PC-3 (cell line): ENCODE measurements at regions not wholly inside any gene's neighbourhood (a gene's known extent, or its start where the extent isn't known, plus 50 kb on each side); places are given as distances from the start of the nearest gene placed in this dataset.

ENCODE experiments used
- ATAC-seq: fragments of 200-7000 bp; cut with Tn5 transposase; 2 replicates; pipeline ENCODE4 v1.9.1; 2020; ENCODE audit warnings: mild to moderate bottlenecking, moderate library complexity
- BruUV-seq: library from RNA; stranded (reverse); fragments of 400-500 nt; replicated peaks from 2 replicates; lab custom pipeline; 2021; lab: Mats Ljungman, UMichigan
- CTCF ChIA-PET: fragments of 300-600 bp; sonication (Branson Sonifier 250); formaldehyde crosslinking; loops from one replicate; lab custom pipeline; 2022; ENCODE audit warnings: antibody characterized with exemption; lab: Charles Lee
- POLR2A ChIA-PET: fragments of 300-600 bp; sonication (Branson Sonifier 250); formaldehyde crosslinking; loops from one replicate; lab custom pipeline; 2022; ENCODE audit warnings: antibody characterized with exemption; ENCODE audit not compliant: unreplicated experiment; lab: Charles Lee
- DNase-seq: peaks from one replicate; pipeline ENCODE4 v3.0.0-alpha.2; 2015
- H2AFZ ChIP-seq: fragments of 300-600 bp; sonication (generic); 2 replicates; pipeline ENCODE4 v1.6.0; 2016; ENCODE audit warnings: antibody characterized with exemption, low read length
- H3F3A ChIP-seq: fragments of 300-600 bp; sonication (generic); one replicate; pipeline ENCODE4 v1.6.0; 2017; ENCODE audit warnings: antibody characterized with exemption, low read length, control low read depth, mild to moderate bottlenecking; ENCODE audit not compliant: unreplicated experiment
- H3K27ac ChIP-seq: fragments of 300-600 bp; sonication (generic); 2 replicates; pipeline ENCODE4 v1.5.1; 2016; ENCODE audit warnings: mild to moderate bottlenecking, low read length
- H3K27me3 ChIP-seq: fragments of 300-600 bp; sonication (generic); 2 replicates; pipeline ENCODE4 v1.6.1; 2016; ENCODE audit warnings: low read length, mixed read lengths
- H3K36me3 ChIP-seq: fragments of 300-600 bp; sonication (generic); 2 replicates; pipeline ENCODE4 v1.6.1; 2016; ENCODE audit warnings: low read depth, mixed run types, low read length, mixed read lengths
- H3K4me1 ChIP-seq: fragments of 300-600 bp; sonication (generic); 2 replicates; pipeline ENCODE4 v1.5.1; 2016; ENCODE audit warnings: low read length; ENCODE audit not compliant: insufficient read depth
- H3K4me2 ChIP-seq: fragments of 300-600 bp; sonication (generic); 2 replicates; pipeline ENCODE4 v1.6.0; 2016; ENCODE audit warnings: low read length
- H3K4me3 ChIP-seq: fragments of 300-600 bp; sonication (generic); 2 replicates; pipeline ENCODE4 v1.5.1; 2016; ENCODE audit warnings: mild to moderate bottlenecking, low read length, mixed read lengths
- H3K79me2 ChIP-seq: fragments of 300-600 bp; sonication (generic); 2 replicates; pipeline ENCODE4 v1.6.1; 2017; ENCODE audit warnings: low read length, mixed read lengths
- H3K9ac ChIP-seq: fragments of 300-600 bp; sonication (generic); 2 replicates; pipeline ENCODE4 v1.6.0; 2016; ENCODE audit warnings: mild to moderate bottlenecking, low read length
- H3K9me2 ChIP-seq: fragments of 300-600 bp; sonication (generic); replicated peaks from 2 replicates; pipeline ENCODE4 v1.6.1; 2016; ENCODE audit warnings: mixed run types, low read length, mixed read lengths
- H3K9me3 ChIP-seq: fragments of 300-600 bp; sonication (generic); 2 replicates; pipeline ENCODE4 v1.6.1; 2016; ENCODE audit warnings: low read length, mixed read lengths
- H4K20me1 ChIP-seq: fragments of 300-600 bp; sonication (generic); 2 replicates; pipeline ENCODE4 v1.6.1; 2016; ENCODE audit warnings: low read length, mixed read lengths
- CTCF ChIP-seq: fragments of 300-600 bp; sonication (generic); conservative IDR thresholded peaks from 2 replicates; pipeline ENCODE4 v1.5.1; 2017; ENCODE audit warnings: antibody characterized with exemption, low read depth, mild to moderate bottlenecking, low read length
- EZH2 ChIP-seq: fragments of 300-600 bp; sonication (generic); IDR thresholded peaks from one replicate; pipeline ENCODE4 v1.6.1; 2017; ENCODE audit warnings: antibody characterized with exemption, mild to moderate bottlenecking, low read length; ENCODE audit not compliant: unreplicated experiment
- EZH2phosphoT487 ChIP-seq: fragments of 300-600 bp; sonication (generic); IDR thresholded peaks from 2 replicates; pipeline ENCODE4 v1.6.1; 2018; ENCODE audit warnings: mild to moderate bottlenecking, antibody characterized with exemption, low read length, borderline replicate concordance
- intact Hi-C: fragments of 100-400 bp; cut with micrococcal nuclease; formaldehyde crosslinking; loops from 2 replicates; pipeline ENCODE4 v1.9.0; 2023

DNA sequence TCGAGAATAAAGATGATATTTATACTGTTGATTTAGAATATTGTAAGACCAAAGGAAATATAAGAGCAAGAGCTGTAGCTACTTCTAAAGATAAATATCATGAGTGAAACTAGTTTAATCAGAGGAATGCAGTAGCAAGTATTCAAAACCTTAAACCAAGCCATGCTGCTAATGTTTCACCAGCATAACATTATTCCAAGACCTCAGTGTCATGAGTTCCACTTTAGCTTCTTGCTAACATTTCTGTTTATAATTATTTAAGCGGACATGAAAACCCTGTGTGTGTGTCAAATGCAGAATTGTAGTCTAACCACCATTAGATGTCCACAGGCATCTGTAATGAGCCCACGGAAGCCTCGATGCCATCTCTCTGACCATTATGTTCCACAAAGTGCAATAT lies 752.6 kb upstream of the MARCKS start:
- DNase-seq (no peak), ATAC-seq (no peak)
- Histone ChIP-seq H2AFZ (no peak overlapping the region), H3K79me2 (no peaks in the 10 kb centered on the region), H3F3A (no peaks in the 10 kb centered on the region), H3K27ac (no peak overlapping the region), H3K9me2 (no peaks in the 10 kb centered on the region), H3K4me2 (no peak overlapping the region), H3K4me3 (no peak overlapping the region), H4K20me1 (no peaks in the 10 kb centered on the region), H3K36me3 (no peaks in the 10 kb centered on the region), H3K9ac (no peak overlapping the region), H3K27me3 (no peaks in the 10 kb centered on the region), H3K9me3 (no peaks in the 10 kb centered on the region), H3K4me1 (peaks cover 12% of the 10 kb centered on the region; the same call in 1 of the 2 replicates)
- TF ChIP-seq CTCF (no peak), EZH2phosphoT487 (no peak), EZH2 (no peak)
- intact Hi-C loops, result no loop called here
- ChIA-PET POLR2A (no interaction called here), CTCF (interaction anchor here (0.5 kb wide), 1 partner anchor 35 kb away, joined by 6 read pairs; no protein-coding TSS in a partner anchor)
- BruUV-seq, result no TSS peak

DNA sequence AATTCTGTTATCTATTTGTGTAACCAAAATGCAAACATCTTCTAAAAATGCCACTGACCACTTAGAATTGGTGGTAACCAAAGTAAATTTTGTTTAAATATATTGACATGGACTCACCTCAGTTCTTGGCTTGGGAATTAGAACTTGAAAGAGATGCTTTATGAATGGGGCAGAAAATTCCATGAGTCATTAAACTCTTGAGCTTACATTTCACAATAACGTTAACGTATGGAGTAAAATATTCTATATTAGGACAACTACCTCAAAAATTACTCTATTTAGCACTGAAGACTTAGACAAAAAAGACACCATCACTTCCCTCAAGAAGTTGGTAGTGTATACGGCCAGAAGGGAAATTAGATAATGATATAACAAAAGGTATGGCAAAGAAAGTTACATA lies 752.2 kb upstream of the MARCKS start:
- intact Hi-C loops, result no loop called here
- TF ChIP-seq CTCF (no peak), EZH2 (no peak), EZH2phosphoT487 (no peak)
- Histone ChIP-seq H2AFZ (no peak overlapping the region), H3K9me3 (no peaks in the 10 kb centered on the region), H3K4me2 (no peak overlapping the region), H3K9ac (no peak overlapping the region), H3F3A (no peaks in the 10 kb centered on the region), H3K4me3 (no peak overlapping the region), H3K27ac (no peak overlapping the region), H3K36me3 (no peaks in the 10 kb centered on the region), H3K4me1 (peaks cover 12% of the 10 kb centered on the region; the same call in 1 of the 2 replicates), H4K20me1 (no peaks in the 10 kb centered on the region), H3K9me2 (no peaks in the 10 kb centered on the region), H3K27me3 (no peaks in the 10 kb centered on the region), H3K79me2 (no peaks in the 10 kb centered on the region)
- no peak for ATAC-seq
- DNase-seq, result no peak
- ChIA-PET POLR2A (no interaction called here), CTCF (no interaction called here)
- BruUV-seq, result no TSS peak

DNA sequence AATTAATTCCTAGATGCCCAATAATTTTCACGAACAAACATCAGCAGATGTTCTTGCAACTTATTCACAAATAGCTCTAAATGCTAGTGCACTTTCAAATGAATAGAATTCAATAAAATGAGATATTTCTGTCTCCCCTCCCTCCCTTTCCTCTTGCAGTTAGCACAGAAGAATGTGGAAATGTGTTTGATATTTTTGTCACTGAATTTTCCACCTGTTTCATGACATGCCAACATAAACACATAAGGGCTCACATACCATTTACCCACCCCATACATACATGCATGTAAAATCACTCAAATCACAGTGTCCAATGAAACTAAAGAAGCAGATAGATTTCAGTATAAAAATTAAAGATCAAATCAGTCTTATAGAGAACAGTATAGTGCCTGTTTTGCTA lies 746.9 kb upstream of the MARCKS start:
- intact Hi-C loops, result no loop called here
- H3K4me1 ChIP-seq, result no peaks in the 10 kb centered on the region
- no peaks in the 10 kb centered on the region for H4K20me1 ChIP-seq
- POLR2A ChIA-PET, result no interaction called here
- no peak for ATAC-seq
- no peak for DNase-seq
- no peak for TF ChIP-seq EZH2
- no peak for TF ChIP-seq EZH2phosphoT487
- TF ChIP-seq CTCF, result no peak
- H3K27me3 ChIP-seq, result no peaks in the 10 kb centered on the region
- H3K27ac ChIP-seq, result no peak overlapping the region
- no peak overlapping the region for H3K9ac ChIP-seq
- H2AFZ ChIP-seq, result no peak overlapping the region
- no peak overlapping the region for H3K4me3 ChIP-seq
- H3K9me2 ChIP-seq, result no peaks in the 10 kb centered on the region
- no TSS peak for BruUV-seq
- no peaks in the 10 kb centered on the region for H3K79me2 ChIP-seq
- H3K4me2 ChIP-seq, result no peak overlapping the region
- H3K36me3 ChIP-seq, result no peaks in the 10 kb centered on the region
- H3F3A ChIP-seq, result no peaks in the 10 kb centered on the region
- no peaks in the 10 kb centered on the region for H3K9me3 ChIP-seq
- CTCF ChIA-PET, result no interaction called here
